IMR-90 (cell line): ENCODE measurements at regions not wholly inside any gene's neighbourhood (a gene's known extent, or its start where the extent isn't known, plus 50 kb on each side); places are given as distances from the start of the nearest gene placed in this dataset.

Source experiments
- ATAC-seq: fragments of 200-7000 bp; cut with Tn5 transposase; 2 replicates; pipeline ENCODE4 v1.9.1; 2020; ENCODE audit warnings: low read depth, mild to moderate bottlenecking, moderate library complexity
- BruUV-seq: library from RNA; stranded (reverse); fragments of 400-500 nt; replicated peaks from 2 replicates; lab custom pipeline; 2021; lab: Mats Ljungman, UMichigan
- CTCF ChIA-PET: fragments of 300-600 bp; formaldehyde crosslinking; extraction: SDS; loops from one replicate; lab custom pipeline; 2021; ENCODE audit warnings: antibody characterized with exemption; lab: Yijun Ruan, JAX
- POLR2A ChIA-PET: fragments of 300-600 bp; sonication (Branson Sonifier 250); formaldehyde crosslinking; loops from one replicate; lab custom pipeline; 2022; ENCODE audit warnings: antibody characterized with exemption; ENCODE audit not compliant: unreplicated experiment; lab: Charles Lee
- DNase-seq: peaks from one replicate; pipeline ENCODE4 v3.0.0; 2013
- H2AFZ ChIP-seq: replicated peaks from 2 replicates; pipeline ENCODE3; 2013; ENCODE audit warnings: low read length, mild to moderate bottlenecking; ENCODE audit not compliant: poor library complexity
- H2AK5ac ChIP-seq: 2 replicates; pipeline ENCODE4 v1.6.1; 2013; ENCODE audit warnings: low read depth, low read length, inconsistent platforms
- H2AK9ac ChIP-seq: replicated peaks from 2 replicates; pipeline ENCODE3; 2013; ENCODE audit warnings: mild to moderate bottlenecking, low read depth, low read length, moderate library complexity; ENCODE audit not compliant: poor library complexity
- H2BK120ac ChIP-seq: 2 replicates; pipeline ENCODE4 v1.6.1; 2013; ENCODE audit warnings: low read depth, low read length, inconsistent platforms
- H2BK15ac ChIP-seq: 3 replicates; pipeline ENCODE4 v1.6.1; 2013; ENCODE audit warnings: low read depth, low read length, inconsistent platforms
- H2BK20ac ChIP-seq: 2 replicates; pipeline ENCODE4 v1.6.1; 2013; ENCODE audit warnings: low read depth, mild to moderate bottlenecking, inconsistent platforms, low read length, moderate library complexity
- H2BK5ac ChIP-seq: 2 replicates; pipeline ENCODE4 v1.6.1; 2013; ENCODE audit warnings: mild to moderate bottlenecking, low read depth, low read length, inconsistent platforms; ENCODE audit not compliant: poor library complexity, severe bottlenecking
- H3K14ac ChIP-seq: replicated peaks from 2 replicates; pipeline ENCODE4 v1.6.1; 2013; ENCODE audit warnings: low read depth, low read length, inconsistent platforms
- H3K18ac ChIP-seq: 2 replicates; pipeline ENCODE4 v1.6.1; 2013; ENCODE audit warnings: low read depth, low read length, control low read depth
- H3K23ac ChIP-seq: 2 replicates; pipeline ENCODE4 v1.6.1; 2013; ENCODE audit warnings: low read depth, low read length, inconsistent platforms
- H3K27ac ChIP-seq: 2 replicates; pipeline ENCODE4 v1.5.1; 2013; ENCODE audit warnings: mild to moderate bottlenecking, control low read depth, low read length; ENCODE audit not compliant: insufficient read depth
- H3K27me3 ChIP-seq: 2 replicates; pipeline ENCODE4 v1.6.1; 2013; ENCODE audit warnings: low read length; ENCODE audit not compliant: control insufficient read depth, insufficient read depth
- H3K36me3 ChIP-seq: 2 replicates; pipeline ENCODE4 v1.6.1; 2013; ENCODE audit warnings: low read length, mixed read lengths; ENCODE audit not compliant: control insufficient read depth, insufficient read depth
- H3K4ac ChIP-seq: 2 replicates; pipeline ENCODE4 v1.6.1; 2013; ENCODE audit warnings: low read depth, low read length, inconsistent platforms
- H3K4me1 ChIP-seq: 2 replicates; pipeline ENCODE4 v1.6.1; 2013; ENCODE audit warnings: low read length, mixed read lengths; ENCODE audit not compliant: control insufficient read depth, insufficient read depth
- H3K4me2 ChIP-seq: 2 replicates; pipeline ENCODE4 v1.6.1; 2013; ENCODE audit warnings: low read depth, mild to moderate bottlenecking, control low read depth, low read length, moderate library complexity
- H3K4me3 ChIP-seq: 2 replicates; pipeline ENCODE4 v1.5.1; 2013; ENCODE audit warnings: low read depth, mild to moderate bottlenecking, control low read depth, low read length, moderate library complexity; ENCODE audit not compliant: insufficient read depth
- H3K56ac ChIP-seq: 2 replicates; pipeline ENCODE4 v1.6.1; 2013; ENCODE audit warnings: low read length, inconsistent platforms; ENCODE audit not compliant: insufficient read depth; ENCODE audit errors: extremely low read depth
- H3K79me1 ChIP-seq, 2 experiments: 2 replicates each; pipeline ENCODE4 v1.6.1; 2013; ENCODE audit warnings: low read length in 2 of 2, inconsistent platforms in 1 of 2, low read depth in 1 of 2
- H3K9ac ChIP-seq: 2 replicates; pipeline ENCODE4 v1.6.1; 2013; ENCODE audit warnings: low read depth, low read length, control low read depth
- H3K9me1 ChIP-seq: 2 replicates; pipeline ENCODE4 v1.6.1; 2013; ENCODE audit warnings: low read length, inconsistent platforms; ENCODE audit not compliant: insufficient read depth
- H3K9me3 ChIP-seq: 2 replicates; pipeline ENCODE4 v1.6.1; 2013; ENCODE audit warnings: low read length; ENCODE audit not compliant: control insufficient read depth, insufficient read depth
- H4K20me1 ChIP-seq: 2 replicates; pipeline ENCODE4 v1.6.1; 2013; ENCODE audit warnings: low read length, inconsistent platforms; ENCODE audit not compliant: insufficient read depth
- H4K5ac ChIP-seq: 2 replicates; pipeline ENCODE4 v1.6.1; 2013; ENCODE audit warnings: mild to moderate bottlenecking, low read depth, low read length, control low read depth
- H4K8ac ChIP-seq, 2 experiments: 2 replicates each; pipeline ENCODE4 v1.6.1; 2013; ENCODE audit warnings: low read depth in 2 of 2, low read length in 2 of 2, control low read depth in 1 of 2, inconsistent platforms in 1 of 2
- H4K91ac ChIP-seq: 2 replicates; pipeline ENCODE4 v1.6.1; 2013; ENCODE audit warnings: low read depth, low read length, inconsistent platforms; ENCODE audit not compliant: insufficient read depth
- CEBPB ChIP-seq: IDR thresholded peaks from 2 replicates; pipeline ENCODE4 v1.6.1; 2012; ENCODE audit warnings: low read depth, low read length, improper control_type of control experiment
- CHD1 ChIP-seq: IDR thresholded peaks from 2 replicates; pipeline ENCODE4 v1.6.1; 2012; ENCODE audit warnings: low read depth, low read length, improper control_type of control experiment
- FOS ChIP-seq: fragments of 150-350 bp; IDR thresholded peaks from 2 replicates; pipeline ENCODE4 v1.6.1; 2016; ENCODE audit warnings: low read depth, low read length
- MAFK ChIP-seq: IDR thresholded peaks from 2 replicates; pipeline ENCODE4 v1.6.1; 2012; ENCODE audit warnings: low read depth, low read length, improper control_type of control experiment
- MAZ ChIP-seq: IDR thresholded peaks from 2 replicates; pipeline ENCODE4 v1.6.1; 2012; ENCODE audit warnings: low read depth, mild to moderate bottlenecking, low read length, improper control_type of control experiment, moderate library complexity, borderline replicate concordance
- MXI1 ChIP-seq: IDR thresholded peaks from 2 replicates; pipeline ENCODE4 v1.6.1; 2012; ENCODE audit warnings: low read depth, mild to moderate bottlenecking, low read length, moderate library complexity, borderline replicate concordance
- NFE2L2 ChIP-seq: fragments of 150-350 bp; IDR thresholded peaks from 2 replicates; pipeline ENCODE4 v1.6.1; 2016; ENCODE audit warnings: low read depth, mild to moderate bottlenecking, low read length
- POLR2A ChIP-seq: IDR thresholded peaks from 2 replicates; pipeline ENCODE4 v1.6.1; 2012; ENCODE audit warnings: mild to moderate bottlenecking, low read depth, low read length
- RAD21 ChIP-seq: IDR thresholded peaks from 2 replicates; pipeline ENCODE4 v1.6.1; 2012; ENCODE audit warnings: low read length, improper control_type of control experiment
- RCOR1 ChIP-seq: IDR thresholded peaks from 2 replicates; pipeline ENCODE4 v1.6.1; 2012; ENCODE audit warnings: mild to moderate bottlenecking, low read length, improper control_type of control experiment; ENCODE audit not compliant: insufficient replicate concordance
- RFX5 ChIP-seq: IDR thresholded peaks from 2 replicates; pipeline ENCODE4 v1.8.0; 2012; ENCODE audit warnings: low read depth, mild to moderate bottlenecking, low read length, moderate library complexity
- SMC3 ChIP-seq: fragments of 150-350 bp; IDR thresholded peaks from 2 replicates; pipeline ENCODE4 v1.6.1; 2016; ENCODE audit warnings: low read depth, mild to moderate bottlenecking, antibody characterized with exemption, low read length, moderate library complexity
- USF2 ChIP-seq: fragments of 150-350 bp; IDR thresholded peaks from 2 replicates; pipeline ENCODE4 v1.6.1; 2017; ENCODE audit warnings: mild to moderate bottlenecking, antibody characterized with exemption, low read length, low read depth
- dilution Hi-C: fragments of 300-500 bp; cut with HindIII; formaldehyde crosslinking; loops from one replicate; pipeline ENCODE4 v1.14.3; 2018; ENCODE audit warnings: low sequenced_read_pairs; ENCODE audit not compliant: unreplicated experiment
- in situ Hi-C: fragments of 300-500 bp; cut with MboI; formaldehyde crosslinking; loops from 3 replicates; pipeline ENCODE4 v1.14.3; 2019; ENCODE audit warnings: low sequenced_read_pairs, inconsistent platforms, mixed read lengths
- intact Hi-C: fragments of 100-400 bp; cut with micrococcal nuclease; formaldehyde crosslinking; loops from 2 replicates; pipeline ENCODE4 v1.10.0; 2022

- no peak for ATAC-seq
- POLR2A ChIA-PET = no interaction called here
- TF ChIP-seq CEBPB (no peak), RCOR1 (no peak), MAZ (no peak), MAFK (no peak), POLR2A (no peak), FOS (no peak), USF2 (no peak), MXI1 (no peak), RFX5 (no peak), NFE2L2 (no peak), SMC3 (no peak), CHD1 (no peak), RAD21 (no peak)
Measured at GRCh38 chr19:29390742-29391141, 135.1 kb upstream of the VSTM2B start.

More at GRCh38 chr19:29390742-29391141, 135.1 kb upstream of the VSTM2B start:
- no peak overlapping the region for H2BK5ac ChIP-seq
- no peak overlapping the region for H3K4me2 ChIP-seq
- no peak overlapping the region for H2BK120ac ChIP-seq
- no peak overlapping the region for H2BK20ac ChIP-seq
- no peak overlapping the region for H3K27ac ChIP-seq
- no peak overlapping the region for H4K5ac ChIP-seq
- CTCF ChIA-PET = no interaction called here
- H3K56ac ChIP-seq = no peak overlapping the region
- H3K27me3 ChIP-seq = no peaks in the 10 kb centered on the region
- peaks cover 19% of the 10 kb centered on the region for H3K9me3 ChIP-seq
- in situ Hi-C loops = no loop called here
- dilution Hi-C loops = no loop called here
- no peaks in the 10 kb centered on the region for H3K79me1 ChIP-seq
- no peaks in the 10 kb centered on the region for H3K4me1 ChIP-seq
- no peaks in the 10 kb centered on the region for H3K36me3 ChIP-seq
- no peak overlapping the region for H3K4me3 ChIP-seq
- no peak overlapping the region for H3K14ac ChIP-seq
- no peak overlapping the region for H2BK15ac ChIP-seq
- no peaks in the 10 kb centered on the region for H3K9me1 ChIP-seq
- intact Hi-C loops = no loop called here
- H3K4ac ChIP-seq = no peak overlapping the region
- BruUV-seq = no TSS peak
- no peak overlapping the region for H2AFZ ChIP-seq
- no peak overlapping the region for H3K18ac ChIP-seq
- H3K23ac ChIP-seq = no peak overlapping the region
- H2AK5ac ChIP-seq = no peak overlapping the region
- no peak overlapping the region for H4K8ac ChIP-seq
- H4K20me1 ChIP-seq = no peaks in the 10 kb centered on the region
- no peak overlapping the region for H4K91ac ChIP-seq
- DNase-seq = no peak
- no peak overlapping the region for H3K9ac ChIP-seq
- H2AK9ac ChIP-seq = no peak overlapping the region
